ENCODE measurements at regions not wholly inside any gene's neighbourhood (a gene's known extent, or its start where the extent isn't known, plus 50 kb on each side); places are given as distances from the start of the nearest gene placed in this dataset.
A peak's percentile ranks its signal among the peaks of the same experiment; 100 is the strongest.
"Not testable (repeated sequence)": the region's sequence is repeated elsewhere in the genome, so short reads cannot be mapped to it uniquely, and the experiment has no call there.

GRCh38 chr6:169917153-169917552 lies 165.7 kb downstream of the ERMARD start:
- Histone ChIP-seq H3K4me3 (ENCODE audit: low read length in 2 of 2) (no peak overlapping the region), H2BK15ac (ENCODE audit: low read length) (no peak overlapping the region), H2BK120ac (ENCODE audit: low read depth, low read length) (no peak overlapping the region), H4K91ac (ENCODE audit: low read depth, low read length, poor library complexity) (peak overlapping the region; percentile 19), H3K14ac (ENCODE audit: low read length) (no peak overlapping the region), H3K4ac (ENCODE audit: low read length) (no peak overlapping the region), H3K4me1 (ENCODE audit: control insufficient read depth in 2 of 2, insufficient read depth in 1 of 2, low read depth in 1 of 2, low read length in 2 of 2) (peaks cover 2 to 14% of the 10 kb centered on the region in 2 donors), H3K9ac (ENCODE audit: low read depth, low read length, poor library complexity) (no peak overlapping the region), H4K8ac (ENCODE audit: low read depth, low read length) (no peak overlapping the region), H3K79me1 (ENCODE audit: low read depth, low read length) (no peaks in the 10 kb centered on the region), H3K23ac (ENCODE audit: low read depth, low read length, poor library complexity) (no peak overlapping the region), H2AK5ac (ENCODE audit: low read depth, low read length) (no peak overlapping the region), H3K36me3 (replicated peaks in 1 of 2; ENCODE audit: control insufficient read depth in 2 of 2, insufficient read depth in 2 of 2, low read length in 2 of 2) (no peaks in the 10 kb centered on the region), H2BK5ac (ENCODE audit: low read length) (no peak overlapping the region), H3K18ac (ENCODE audit: low read length) (peak overlapping the region; percentile 54), H2AFZ (ENCODE audit: low read length) (no peak overlapping the region), H3K27ac (replicated peaks; ENCODE audit: low read length) (no peak overlapping the region), H3K4me2 (ENCODE audit: insufficient read depth, low read length, poor library complexity, severe bottlenecking) (no peak overlapping the region), H3K9me3 (replicated peaks in 1 of 2; ENCODE audit: control insufficient read depth in 2 of 2, insufficient read depth in 1 of 2, low read depth in 1 of 2, low read length in 2 of 2) (peaks cover 0 to 4% of the 10 kb centered on the region in 2 donors), H2BK12ac (ENCODE audit: low read length) (no peak overlapping the region), H3K27me3 (ENCODE audit: control insufficient read depth in 3 of 3, insufficient read depth in 3 of 3, low read depth in 1 of 3, low read length in 3 of 3) (no peaks in the 10 kb centered on the region)
- DNase-seq (ENCODE audit: low spot score) = no peak
- no CpG with 5 or more reads among the region's 3 CpGs for WGBS, 2 donors (ENCODE audit: extremely low coverage in 2 of 2, insufficient read length in 2 of 2, insufficient replicate concordance in 1 of 2)

DNA sequence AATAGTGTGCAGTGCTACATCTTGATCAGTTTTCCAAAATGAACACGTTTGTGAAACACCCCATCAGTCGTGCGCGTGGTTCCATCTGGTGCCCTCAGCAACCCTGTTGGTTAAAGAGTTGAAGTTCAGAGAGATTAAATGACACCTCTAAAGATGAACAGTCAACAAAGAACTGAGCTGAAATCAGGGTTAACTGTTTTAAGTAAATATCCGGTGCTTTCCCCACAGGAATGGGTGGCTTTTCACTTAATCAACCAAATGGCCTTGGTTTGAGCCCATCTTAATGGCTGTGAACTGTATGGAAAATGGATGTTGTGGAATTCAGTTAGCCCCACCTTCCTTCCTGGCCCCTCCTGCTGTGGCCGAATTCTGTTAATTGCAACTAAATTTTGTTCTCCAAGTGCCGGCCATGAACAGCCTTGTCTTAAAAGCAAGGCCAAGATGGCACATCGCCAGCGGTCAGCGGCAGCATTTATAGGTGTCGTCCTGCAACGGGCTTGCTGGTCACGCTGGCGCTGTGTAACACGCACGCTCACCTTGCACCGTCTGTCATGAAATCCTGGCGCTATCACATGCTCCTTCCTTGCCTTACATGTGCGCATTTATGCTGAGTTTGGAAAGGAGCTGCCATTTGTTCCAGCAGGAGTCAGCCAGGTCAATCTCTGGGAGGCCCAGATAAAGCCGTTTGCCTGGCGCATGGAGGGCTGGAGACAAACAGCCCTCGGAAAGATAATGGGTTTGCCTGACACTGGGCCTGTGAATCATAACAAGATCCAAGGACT lies 164.5 kb downstream of the ERMARD start:
- H3K18ac ChIP-seq (ENCODE audit: low read length) = peak overlapping the region; percentile 83
- no peak overlapping the region for H4K91ac ChIP-seq (ENCODE audit: low read depth, low read length, poor library complexity)
- no peak overlapping the region for H3K27ac ChIP-seq (replicated peaks; ENCODE audit: low read length)
- H2AK5ac ChIP-seq (ENCODE audit: low read depth, low read length) = no peak overlapping the region
- no peak overlapping the region for H2BK15ac ChIP-seq (ENCODE audit: low read length)
- H2BK5ac ChIP-seq (ENCODE audit: low read length) = no peak overlapping the region
- peak overlapping the region; percentile 1 for H3K9ac ChIP-seq (ENCODE audit: low read depth, low read length, poor library complexity)
- H3K36me3 ChIP-seq (replicated peaks in 1 of 2; ENCODE audit: control insufficient read depth in 2 of 2, insufficient read depth in 2 of 2, low read length in 2 of 2) = no peaks in the 10 kb centered on the region
- no peak overlapping the region for H4K8ac ChIP-seq (ENCODE audit: low read depth, low read length)
- no CpG with 5 or more reads among the region's 22 CpGs for WGBS, 2 donors (ENCODE audit: extremely low coverage in 2 of 2, insufficient read length in 2 of 2, insufficient replicate concordance in 1 of 2)
- H3K9me3 ChIP-seq (replicated peaks in 1 of 2; ENCODE audit: control insufficient read depth in 2 of 2, insufficient read depth in 1 of 2, low read depth in 1 of 2, low read length in 2 of 2) = peaks cover 0 to 4% of the 10 kb centered on the region in 2 donors
- H2BK12ac ChIP-seq (ENCODE audit: low read length) = peak overlapping the region; percentile 85
- DNase-seq (ENCODE audit: low spot score) = no peak
- H3K23ac ChIP-seq (ENCODE audit: low read depth, low read length, poor library complexity) = peak overlapping the region; percentile 26
- H3K4me2 ChIP-seq (ENCODE audit: insufficient read depth, low read length, poor library complexity, severe bottlenecking) = no peak overlapping the region
- no peaks in the 10 kb centered on the region for H3K79me1 ChIP-seq (ENCODE audit: low read depth, low read length)
- no peak overlapping the region for H3K14ac ChIP-seq (ENCODE audit: low read length)
- no peak overlapping the region for H2BK120ac ChIP-seq (ENCODE audit: low read depth, low read length)
- H3K4me1 ChIP-seq (ENCODE audit: control insufficient read depth in 2 of 2, insufficient read depth in 1 of 2, low read depth in 1 of 2, low read length in 2 of 2) = peaks cover 0 to 9% of the 10 kb centered on the region in 2 donors
- H2AFZ ChIP-seq (ENCODE audit: low read length) = no peak overlapping the region
- no peaks in the 10 kb centered on the region for H3K27me3 ChIP-seq (ENCODE audit: control insufficient read depth in 3 of 3, insufficient read depth in 3 of 3, low read depth in 1 of 3, low read length in 3 of 3)
- no peak overlapping the region for H3K4ac ChIP-seq (ENCODE audit: low read length)
- no peak overlapping the region for H3K4me3 ChIP-seq (ENCODE audit: low read length in 2 of 2)

- H4K8ac ChIP-seq (ENCODE audit: low read depth, low read length); H3K79me1 ChIP-seq (ENCODE audit: low read depth, low read length); H3K27me3 ChIP-seq (ENCODE audit: control insufficient read depth in 3 of 3, insufficient read depth in 3 of 3, low read depth in 1 of 3, low read length in 3 of 3); H3K4me2 ChIP-seq (ENCODE audit: insufficient read depth, low read length, poor library complexity, severe bottlenecking); DNase-seq (ENCODE audit: low spot score); H3K4ac ChIP-seq (ENCODE audit: low read length); H3K4me3 ChIP-seq (ENCODE audit: low read length in 2 of 2); H3K18ac ChIP-seq (ENCODE audit: low read length); H3K9ac ChIP-seq (ENCODE audit: low read depth, low read length, poor library complexity); H3K14ac ChIP-seq (ENCODE audit: low read length); H2AK5ac ChIP-seq (ENCODE audit: low read depth, low read length); H3K9me3 ChIP-seq (replicated peaks in 1 of 2; ENCODE audit: control insufficient read depth in 2 of 2, insufficient read depth in 1 of 2, low read depth in 1 of 2, low read length in 2 of 2); H4K91ac ChIP-seq (ENCODE audit: low read depth, low read length, poor library complexity); H3K4me1 ChIP-seq (ENCODE audit: control insufficient read depth in 2 of 2, insufficient read depth in 1 of 2, low read depth in 1 of 2, low read length in 2 of 2); H3K36me3 ChIP-seq (replicated peaks in 1 of 2; ENCODE audit: control insufficient read depth in 2 of 2, insufficient read depth in 2 of 2, low read length in 2 of 2); H2BK5ac ChIP-seq (ENCODE audit: low read length); H2BK120ac ChIP-seq (ENCODE audit: low read depth, low read length); H2BK15ac ChIP-seq (ENCODE audit: low read length); H2AFZ ChIP-seq (ENCODE audit: low read length); H3K23ac ChIP-seq (ENCODE audit: low read depth, low read length, poor library complexity); H2BK12ac ChIP-seq (ENCODE audit: low read length); H3K27ac ChIP-seq (replicated peaks; ENCODE audit: low read length): not testable (repeated sequence)
- WGBS, 2 donors (ENCODE audit: extremely low coverage in 2 of 2, insufficient read length in 2 of 2, insufficient replicate concordance in 1 of 2) = no CpG with 5 or more reads among the region's 3 CpGs
Measured at GRCh38 chr6:169913745-169914144, 162.3 kb downstream of the ERMARD start.

DNA sequence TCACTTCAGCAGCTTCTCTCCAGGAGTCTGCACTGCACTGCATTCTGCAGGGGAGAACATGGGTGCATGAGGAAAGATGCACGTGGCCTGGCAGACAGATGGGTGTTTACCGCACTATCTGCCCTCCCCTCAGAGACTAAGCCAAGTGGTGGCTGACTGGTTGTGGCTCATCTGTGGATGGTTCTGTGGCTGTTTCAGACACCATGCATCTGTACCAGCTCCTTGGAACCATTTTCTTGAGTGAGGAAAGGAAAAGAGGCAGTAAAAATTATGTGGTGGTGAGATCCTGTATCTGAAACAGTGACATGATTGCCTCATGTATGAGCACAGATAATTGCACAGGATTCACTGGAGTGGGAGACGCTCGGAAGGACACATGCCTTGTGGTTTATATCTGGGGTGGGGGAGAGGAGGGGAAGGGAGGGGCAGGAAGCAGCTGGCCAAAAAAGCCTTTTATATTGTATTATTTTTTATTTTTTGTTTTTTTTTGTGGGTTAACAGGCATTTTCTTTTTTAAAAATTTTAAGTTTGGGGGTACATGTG lies 161.7 kb downstream of the ERMARD start:
- H2BK12ac ChIP-seq (ENCODE audit: low read length) = no peak overlapping the region
- peaks cover 0 to 7% of the 10 kb centered on the region in 2 donors for H3K4me1 ChIP-seq (ENCODE audit: control insufficient read depth in 2 of 2, insufficient read depth in 1 of 2, low read depth in 1 of 2, low read length in 2 of 2)
- no peak overlapping the region for H3K23ac ChIP-seq (ENCODE audit: low read depth, low read length, poor library complexity)
- no peak overlapping the region for H3K14ac ChIP-seq (ENCODE audit: low read length)
- H3K9me3 ChIP-seq (replicated peaks in 1 of 2; ENCODE audit: control insufficient read depth in 2 of 2, insufficient read depth in 1 of 2, low read depth in 1 of 2, low read length in 2 of 2) = no peaks in the 10 kb centered on the region
- no peak overlapping the region for H3K4ac ChIP-seq (ENCODE audit: low read length)
- DNase-seq (ENCODE audit: low spot score) = no peak
- no peak overlapping the region for H4K91ac ChIP-seq (ENCODE audit: low read depth, low read length, poor library complexity)
- WGBS, 2 donors (ENCODE audit: extremely low coverage in 2 of 2, insufficient read length in 2 of 2, insufficient replicate concordance in 1 of 2) = no CpG with 5 or more reads among the region's 4 CpGs
- no peak overlapping the region for H3K27ac ChIP-seq (replicated peaks; ENCODE audit: low read length)
- H3K4me3 ChIP-seq (ENCODE audit: low read length in 2 of 2) = no peak overlapping the region
- no peak overlapping the region for H2AFZ ChIP-seq (ENCODE audit: low read length)
- H2BK15ac ChIP-seq (ENCODE audit: low read length) = no peak overlapping the region
- no peak overlapping the region for H2BK120ac ChIP-seq (ENCODE audit: low read depth, low read length)
- no peaks in the 10 kb centered on the region for H3K79me1 ChIP-seq (ENCODE audit: low read depth, low read length)
- no peak overlapping the region for H2BK5ac ChIP-seq (ENCODE audit: low read length)
- no peak overlapping the region for H3K4me2 ChIP-seq (ENCODE audit: insufficient read depth, low read length, poor library complexity, severe bottlenecking)
- no peak overlapping the region for H3K9ac ChIP-seq (ENCODE audit: low read depth, low read length, poor library complexity)
- no peaks in the 10 kb centered on the region for H3K36me3 ChIP-seq (replicated peaks in 1 of 2; ENCODE audit: control insufficient read depth in 2 of 2, insufficient read depth in 2 of 2, low read length in 2 of 2)
- no peak overlapping the region for H2AK5ac ChIP-seq (ENCODE audit: low read depth, low read length)
- peaks cover 0 to under 1% (median 0%) of the 10 kb centered on the region in 3 experiments for H3K27me3 ChIP-seq (ENCODE audit: control insufficient read depth in 3 of 3, insufficient read depth in 3 of 3, low read depth in 1 of 3, low read length in 3 of 3)
- H3K18ac ChIP-seq (ENCODE audit: low read length) = no peak overlapping the region
- H4K8ac ChIP-seq (ENCODE audit: low read depth, low read length) = no peak overlapping the region
